ENCODE measurements at regions not wholly inside any gene's neighbourhood (a gene's known extent, or its start where the extent isn't known, plus 50 kb on each side); places are given as distances from the start of the nearest gene placed in this dataset.

DNA sequence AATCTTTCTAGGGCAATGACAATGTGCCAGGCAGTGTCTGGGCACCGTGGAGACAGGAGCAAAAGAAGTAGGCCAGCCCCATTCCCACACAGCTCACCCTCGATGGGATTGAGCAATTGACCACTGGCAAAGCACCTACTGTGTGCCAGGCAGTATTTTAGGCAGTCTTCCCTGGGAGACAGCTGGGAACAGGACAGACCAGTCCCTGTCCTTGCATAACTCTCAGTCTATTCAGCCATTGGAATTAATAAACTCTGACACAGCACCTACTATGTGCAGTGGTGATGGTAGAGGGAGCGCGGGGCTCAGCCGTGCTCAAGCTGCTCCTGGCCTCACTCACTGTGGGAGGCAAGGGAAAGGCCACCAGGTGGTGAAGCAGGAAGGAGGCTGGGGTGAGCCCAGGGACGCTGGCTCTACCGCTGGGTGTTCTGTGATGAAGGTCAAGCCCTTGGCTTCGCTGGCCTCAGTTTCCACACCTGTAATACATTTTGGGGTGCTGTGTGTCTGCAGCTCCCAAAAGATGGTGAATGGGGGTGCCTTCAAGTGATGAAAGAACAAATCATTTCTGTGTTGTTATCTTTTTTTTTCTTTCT lies 122.3 kb upstream of the PMEPA1 start:
- H2AFZ ChIP-seq (ENCODE audit: low read depth, low read length) = no peak overlapping the region
- no peaks in the 10 kb centered on the region for H3K4me1 ChIP-seq (ENCODE audit: control insufficient read depth, extremely low read depth, insufficient read depth, low read length)
- POLR2A ChIA-PET = no interaction called here
- H3K9me3 ChIP-seq (replicated peaks; ENCODE audit: control insufficient read depth, insufficient read depth, low read length) = no peaks in the 10 kb centered on the region
- no TSS peak for BruUV-seq (replicated peaks)
- H3K27ac ChIP-seq (ENCODE audit: insufficient read depth, low read depth, low read length) = no peak overlapping the region
- H3K4me3 ChIP-seq (replicated peaks in 1 of 3; ENCODE audit: insufficient read depth in 1 of 3, low read depth in 1 of 3, low read length in 3 of 3) = no peak overlapping the region
- no peaks in the 10 kb centered on the region for H3K79me2 ChIP-seq (ENCODE audit: control insufficient read depth, insufficient read depth, low read length)
- H3K9ac ChIP-seq (replicated peaks; ENCODE audit: extremely low read depth, insufficient read depth, low read length) = no peak overlapping the region
- intact Hi-C loops (cut with micrococcal nuclease) (no loop called here), dilution Hi-C loops (cut with MboI; ENCODE audit: extremely low pct_ligation_motif_present, low sequenced_read_pairs) (no loop called here)
- no peaks in the 10 kb centered on the region for H3K36me3 ChIP-seq (ENCODE audit: control insufficient read depth in 2 of 2, extremely low read depth in 1 of 2, insufficient read depth in 2 of 2, low read length in 2 of 2)
- no peaks in the 10 kb centered on the region for H3K27me3 ChIP-seq (ENCODE audit: control insufficient read depth in 2 of 2, insufficient read depth in 2 of 2, low read length in 2 of 2)
- no peaks in the 10 kb centered on the region for H3K9me1 ChIP-seq (replicated peaks; ENCODE audit: control insufficient read depth, extremely low read depth, insufficient read depth, low read length)
- no peak for DNase-seq (ENCODE audit: low read depth, low spot score)
- TF ChIP-seq GATA2 (IDR thresholded peaks at IDR 0.05; ENCODE audit: insufficient read depth, insufficient read length, low read depth, low read length) (no peak), POLR2A (IDR thresholded peaks at IDR 0.05; ENCODE audit: low read depth, low read length) (no peak), MYC (IDR thresholded peaks at IDR 0.05; ENCODE audit: low read depth, low read length) (no peak), JUN (IDR thresholded peaks at IDR 0.05; ENCODE audit: borderline replicate concordance, insufficient read depth, insufficient read length, low read depth) (no peak), EZH2 (IDR thresholded peaks at IDR 0.05; ENCODE audit: borderline replicate concordance, low read depth, low read length, severe bottlenecking) (no peak), POLR2AphosphoS5 (IDR thresholded peaks at IDR 0.05; ENCODE audit: insufficient read depth, low read depth, low read length) (no peak), FOS (IDR thresholded peaks at IDR 0.05; ENCODE audit: borderline replicate concordance, insufficient read depth, low read length) (no peak)
- TF ChIP-seq, protein P1, sequence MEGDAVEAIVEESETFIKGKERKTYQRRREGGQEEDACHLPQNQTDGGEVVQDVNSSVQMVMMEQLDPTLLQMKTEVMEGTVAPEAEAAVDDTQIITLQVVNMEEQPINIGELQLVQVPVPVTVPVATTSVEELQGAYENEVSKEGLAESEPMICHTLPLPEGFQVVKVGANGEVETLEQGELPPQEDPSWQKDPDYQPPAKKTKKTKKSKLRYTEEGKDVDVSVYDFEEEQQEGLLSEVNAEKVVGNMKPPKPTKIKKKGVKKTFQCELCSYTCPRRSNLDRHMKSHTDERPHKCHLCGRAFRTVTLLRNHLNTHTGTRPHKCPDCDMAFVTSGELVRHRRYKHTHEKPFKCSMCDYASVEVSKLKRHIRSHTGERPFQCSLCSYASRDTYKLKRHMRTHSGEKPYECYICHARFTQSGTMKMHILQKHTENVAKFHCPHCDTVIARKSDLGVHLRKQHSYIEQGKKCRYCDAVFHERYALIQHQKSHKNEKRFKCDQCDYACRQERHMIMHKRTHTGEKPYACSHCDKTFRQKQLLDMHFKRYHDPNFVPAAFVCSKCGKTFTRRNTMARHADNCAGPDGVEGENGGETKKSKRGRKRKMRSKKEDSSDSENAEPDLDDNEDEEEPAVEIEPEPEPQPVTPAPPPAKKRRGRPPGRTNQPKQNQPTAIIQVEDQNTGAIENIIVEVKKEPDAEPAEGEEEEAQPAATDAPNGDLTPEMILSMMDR (IDR thresholded peaks at IDR 0.05; ENCODE audit: extremely low read depth in 1 of 2, insufficient read depth in 1 of 2, low read depth in 1 of 2, low read length in 2 of 2) = no peak
- TF ChIP-seq, protein P2, sequence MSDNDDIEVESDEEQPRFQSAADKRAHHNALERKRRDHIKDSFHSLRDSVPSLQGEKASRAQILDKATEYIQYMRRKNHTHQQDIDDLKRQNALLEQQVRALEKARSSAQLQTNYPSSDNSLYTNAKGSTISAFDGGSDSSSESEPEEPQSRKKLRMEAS (IDR thresholded peaks at IDR 0.05; ENCODE audit: insufficient read depth, insufficient read length) = no peak
- H3K4me2 ChIP-seq (ENCODE audit: insufficient read depth, low read length) = no peak overlapping the region
- H4K20me1 ChIP-seq (replicated peaks; ENCODE audit: control insufficient read depth, extremely low read depth, insufficient read depth, low read length) = no peaks in the 10 kb centered on the region
- no peak for FAIRE-seq
- CTCF ChIA-PET = no interaction called here
